MM.1S (cell line): ENCODE measurements at regions not wholly inside any gene's neighbourhood (a gene's known extent, or its start where the extent isn't known, plus 50 kb on each side); places are given as distances from the start of the nearest gene placed in this dataset.

Experiments
- EZH2phosphoT487 ChIP-seq: fragments of 300-600 bp; sonication (generic); IDR thresholded peaks from 2 replicates; pipeline ENCODE4 v1.6.1; 2018; ENCODE audit warnings: antibody characterized with exemption, low read length
- TF ChIP-seq, protein P1 (sequence below): fragments of 300-600 bp; sonication (generic); IDR thresholded peaks from 2 replicates; pipeline ENCODE4 v1.5.1; 2016; ENCODE audit warnings: antibody characterized with exemption, low read length, mixed read lengths

DNA sequence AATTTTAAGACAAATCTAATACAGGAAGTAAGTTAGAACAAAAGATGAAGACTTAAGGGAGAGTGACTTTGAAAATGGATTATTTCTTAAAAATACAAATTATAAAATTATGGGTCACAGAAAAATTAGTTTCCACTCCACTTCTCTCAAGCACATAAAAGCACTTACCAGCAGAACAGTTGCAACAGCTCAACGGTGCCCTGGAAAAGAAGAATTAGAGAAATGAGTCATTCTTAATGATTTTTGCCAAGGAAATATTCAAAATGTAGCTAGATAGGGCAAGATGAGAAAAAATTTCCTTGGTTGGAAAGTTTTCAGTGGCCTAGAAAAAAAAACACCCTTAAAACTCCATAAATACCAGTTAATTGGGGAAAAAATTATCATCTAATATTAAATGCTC lies 2185.6 kb upstream of the CELF4 start:
- TF ChIP-seq, protein P1, sequence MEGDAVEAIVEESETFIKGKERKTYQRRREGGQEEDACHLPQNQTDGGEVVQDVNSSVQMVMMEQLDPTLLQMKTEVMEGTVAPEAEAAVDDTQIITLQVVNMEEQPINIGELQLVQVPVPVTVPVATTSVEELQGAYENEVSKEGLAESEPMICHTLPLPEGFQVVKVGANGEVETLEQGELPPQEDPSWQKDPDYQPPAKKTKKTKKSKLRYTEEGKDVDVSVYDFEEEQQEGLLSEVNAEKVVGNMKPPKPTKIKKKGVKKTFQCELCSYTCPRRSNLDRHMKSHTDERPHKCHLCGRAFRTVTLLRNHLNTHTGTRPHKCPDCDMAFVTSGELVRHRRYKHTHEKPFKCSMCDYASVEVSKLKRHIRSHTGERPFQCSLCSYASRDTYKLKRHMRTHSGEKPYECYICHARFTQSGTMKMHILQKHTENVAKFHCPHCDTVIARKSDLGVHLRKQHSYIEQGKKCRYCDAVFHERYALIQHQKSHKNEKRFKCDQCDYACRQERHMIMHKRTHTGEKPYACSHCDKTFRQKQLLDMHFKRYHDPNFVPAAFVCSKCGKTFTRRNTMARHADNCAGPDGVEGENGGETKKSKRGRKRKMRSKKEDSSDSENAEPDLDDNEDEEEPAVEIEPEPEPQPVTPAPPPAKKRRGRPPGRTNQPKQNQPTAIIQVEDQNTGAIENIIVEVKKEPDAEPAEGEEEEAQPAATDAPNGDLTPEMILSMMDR: no peak
- TF ChIP-seq EZH2phosphoT487: no peak
